HG03439 (cell line): ENCODE measurements at regions not wholly inside any gene's neighbourhood (a gene's known extent, or its start where the extent isn't known, plus 50 kb on each side); places are given as distances from the start of the nearest gene placed in this dataset.
"Not testable (repeated sequence)": the region's sequence is repeated elsewhere in the genome, so short reads cannot be mapped to it uniquely, and the experiment has no call there.

Source experiments
- ATAC-seq: cut with Tn5 transposase; IDR thresholded peaks from one replicate; pipeline ENCODE4 v1.9.1; 2021; ENCODE audit warnings: mild to moderate bottlenecking, moderate library complexity; ENCODE audit not compliant: unreplicated experiment

- ATAC-seq: no peak
These were observed 179.5 kb upstream of the CXCL12 start for GRCh38 chr10:44564361-44564760.

- no peak for ATAC-seq
These were observed 179.9 kb upstream of the CXCL12 start for GRCh38 chr10:44564790-44565189.

- no peak for ATAC-seq
These were observed 181.9 kb upstream of the CXCL12 start for GRCh38 chr10:44566786-44567185.

- ATAC-seq: no peak
These were observed 182.6 kb upstream of the CXCL12 start for GRCh38 chr10:44567471-44567870.

GRCh38 chr10:44569193-44570091 lies 184.5 kb upstream of the CXCL12 start:
- no peak for ATAC-seq

- ATAC-seq: no peak
These were observed 186.8 kb upstream of the CXCL12 start for GRCh38 chr10:44571701-44572100.

- no peak for ATAC-seq
These were observed 187.2 kb upstream of the CXCL12 start for GRCh38 chr10:44572146-44572545.

- ATAC-seq: no peak
These were observed 188.9 kb upstream of the CXCL12 start for GRCh38 chr10:44573821-44574220.

- no peak for ATAC-seq
These were observed 189.9 kb upstream of the CXCL12 start for GRCh38 chr10:44574596-44575480.

- no peak for ATAC-seq
These were observed 190.9 kb upstream of the CXCL12 start for GRCh38 chr10:44575601-44576380.

GRCh38 chr10:44576702-44577191 lies 191.8 kb upstream of the CXCL12 start:
- ATAC-seq: no peak

GRCh38 chr10:44577533-44577932 lies 192.6 kb upstream of the CXCL12 start:
- no peak for ATAC-seq

GRCh38 chr10:44578271-44578670 lies 193.4 kb upstream of the CXCL12 start:
- no peak for ATAC-seq

GRCh38 chr10:44578963-44579362 lies 194.1 kb upstream of the CXCL12 start:
- not testable (repeated sequence) for ATAC-seq

GRCh38 chr10:44581996-44582395 lies 197.1 kb upstream of the CXCL12 start:
- ATAC-seq: no peak

- ATAC-seq: no peak
These were observed 202.8 kb upstream of the CXCL12 start for GRCh38 chr10:44587488-44588318.

GRCh38 chr10:44589181-44589943 lies 204.5 kb upstream of the CXCL12 start:
- no peak for ATAC-seq

- ATAC-seq: no peak
These were observed 205.1 kb upstream of the CXCL12 start for GRCh38 chr10:44589944-44590449.

GRCh38 chr10:44591911-44592310 lies 207.0 kb upstream of the CXCL12 start:
- no peak for ATAC-seq
